SJSA1 (cell line): ENCODE measurements at regions not wholly inside any gene's neighbourhood (a gene's known extent, or its start where the extent isn't known, plus 50 kb on each side); places are given as distances from the start of the nearest gene placed in this dataset.
A peak's percentile ranks its signal among the peaks of the same experiment; 100 is the strongest.

Source experiments
- DNase-seq, 2 experiments: peaks; one replicate each; pipeline ENCODE4 v3.0.0-alpha.2; 2015 to 2020; ENCODE audit warnings: low spot score in 2 of 2, low read depth in 1 of 2
- H3K27ac ChIP-seq: fragments of 250-450 bp; sonication (Bioruptor Pico); 2 replicates; pipeline ENCODE4 v1.5.1; 2020; ENCODE audit warnings: mild to moderate bottlenecking, moderate library complexity
- H3K27me3 ChIP-seq: fragments of 250-450 bp; sonication (Bioruptor Pico); replicated peaks from 2 replicates; pipeline ENCODE4 v1.5.1; 2020; ENCODE audit warnings: mild to moderate bottlenecking, moderate library complexity
- H3K36me3 ChIP-seq: fragments of 250-450 bp; sonication (Bioruptor Pico); 2 replicates; pipeline ENCODE4 v1.5.1; 2020; ENCODE audit warnings: mild to moderate bottlenecking
- H3K4me1 ChIP-seq: fragments of 250-450 bp; sonication (Bioruptor Pico); replicated peaks from 2 replicates; pipeline ENCODE4 v1.6.1; 2021; ENCODE audit warnings: mild to moderate bottlenecking
- H3K4me3 ChIP-seq: fragments of 250-450 bp; sonication (Bioruptor Pico); 2 replicates; pipeline ENCODE4 v1.5.1; 2020; ENCODE audit warnings: mild to moderate bottlenecking
- H3K9me3 ChIP-seq: fragments of 250-450 bp; sonication (Bioruptor Pico); replicated peaks from 2 replicates; pipeline ENCODE4 v1.5.1; 2020; ENCODE audit warnings: mild to moderate bottlenecking

- Histone ChIP-seq H3K4me3 (no peak overlapping the region), H3K4me1 (no peaks in the 10 kb centered on the region), H3K36me3 (no peaks in the 10 kb centered on the region), H3K27me3 (no peaks in the 10 kb centered on the region), H3K27ac (no peak overlapping the region), H3K9me3 (no peaks in the 10 kb centered on the region)
- DNase-seq = no peak
Observed at GRCh38 chr11:122512688-122513087, 142.8 kb upstream of the UBASH3B start.

- Histone ChIP-seq H3K36me3 (no peaks in the 10 kb centered on the region), H3K27ac (no peak overlapping the region), H3K4me1 (no peaks in the 10 kb centered on the region), H3K27me3 (no peaks in the 10 kb centered on the region), H3K4me3 (no peak overlapping the region), H3K9me3 (no peaks in the 10 kb centered on the region)
- no peak for DNase-seq
Observed at GRCh38 chr11:122509899-122510298, 145.6 kb upstream of the UBASH3B start.

- DNase-seq = no peak
- Histone ChIP-seq H3K4me3 (no peak overlapping the region), H3K27ac (no peak overlapping the region), H3K4me1 (no peaks in the 10 kb centered on the region), H3K9me3 (no peaks in the 10 kb centered on the region), H3K36me3 (no peaks in the 10 kb centered on the region), H3K27me3 (no peaks in the 10 kb centered on the region)
Observed at GRCh38 chr11:122509091-122509490, 146.4 kb upstream of the UBASH3B start.

- Histone ChIP-seq H3K27ac (no peak overlapping the region), H3K4me3 (no peak overlapping the region), H3K9me3 (no peaks in the 10 kb centered on the region), H3K36me3 (no peaks in the 10 kb centered on the region), H3K27me3 (no peaks in the 10 kb centered on the region), H3K4me1 (no peaks in the 10 kb centered on the region)
- DNase-seq = peak; percentile 36 to 52
Observed at GRCh38 chr11:122505304-122506006, 150.1 kb upstream of the UBASH3B start.

GRCh38 chr11:122494221-122494620 lies 161.3 kb upstream of the UBASH3B start:
- no peak overlapping the region for H3K4me3 ChIP-seq
- no peaks in the 10 kb centered on the region for H3K4me1 ChIP-seq
- no peaks in the 10 kb centered on the region for H3K36me3 ChIP-seq
- H3K27me3 ChIP-seq = no peaks in the 10 kb centered on the region
- no peak overlapping the region for H3K27ac ChIP-seq
- no peaks in the 10 kb centered on the region for H3K9me3 ChIP-seq
- no peak for DNase-seq

GRCh38 chr11:122491509-122491908 lies 164.0 kb upstream of the UBASH3B start:
- Histone ChIP-seq H3K9me3 (no peaks in the 10 kb centered on the region), H3K4me3 (no peak overlapping the region), H3K27me3 (no peaks in the 10 kb centered on the region), H3K27ac (no peak overlapping the region), H3K4me1 (no peaks in the 10 kb centered on the region), H3K36me3 (no peaks in the 10 kb centered on the region)
- no peak for DNase-seq

- no peak overlapping the region for H3K4me3 ChIP-seq
- H3K27me3 ChIP-seq = no peaks in the 10 kb centered on the region
- H3K4me1 ChIP-seq = no peaks in the 10 kb centered on the region
- DNase-seq = no peak
- no peak overlapping the region for H3K27ac ChIP-seq
- no peaks in the 10 kb centered on the region for H3K36me3 ChIP-seq
- H3K9me3 ChIP-seq = no peaks in the 10 kb centered on the region
Observed at GRCh38 chr11:122488892-122489706, 166.4 kb upstream of the UBASH3B start.

GRCh38 chr11:122487669-122488068 lies 167.9 kb upstream of the UBASH3B start:
- Histone ChIP-seq H3K4me1 (no peaks in the 10 kb centered on the region), H3K36me3 (no peaks in the 10 kb centered on the region), H3K4me3 (no peak overlapping the region), H3K27me3 (no peaks in the 10 kb centered on the region), H3K27ac (no peak overlapping the region), H3K9me3 (no peaks in the 10 kb centered on the region)
- no peak for DNase-seq

- no peak for DNase-seq
- Histone ChIP-seq H3K9me3 (no peaks in the 10 kb centered on the region), H3K27ac (no peak overlapping the region), H3K4me1 (no peaks in the 10 kb centered on the region), H3K4me3 (no peak overlapping the region), H3K36me3 (no peaks in the 10 kb centered on the region), H3K27me3 (no peaks in the 10 kb centered on the region)
Observed at GRCh38 chr11:122486793-122487495, 168.6 kb upstream of the UBASH3B start.

GRCh38 chr11:122478986-122479385 lies 176.5 kb upstream of the UBASH3B start:
- no peaks in the 10 kb centered on the region for H3K27me3 ChIP-seq
- no peaks in the 10 kb centered on the region for H3K36me3 ChIP-seq
- DNase-seq = no peak
- H3K4me3 ChIP-seq = no peak overlapping the region
- H3K27ac ChIP-seq = no peak overlapping the region
- H3K9me3 ChIP-seq = no peaks in the 10 kb centered on the region
- H3K4me1 ChIP-seq = no peaks in the 10 kb centered on the region

GRCh38 chr11:122468965-122469364 lies 186.6 kb upstream of the UBASH3B start:
- Histone ChIP-seq H3K27ac (no peak overlapping the region), H3K4me3 (no peak overlapping the region), H3K9me3 (no peaks in the 10 kb centered on the region), H3K27me3 (no peaks in the 10 kb centered on the region), H3K4me1 (no peaks in the 10 kb centered on the region), H3K36me3 (no peaks in the 10 kb centered on the region)
- DNase-seq = no peak

- no peak overlapping the region for H3K27ac ChIP-seq
- no peak overlapping the region for H3K4me3 ChIP-seq
- H3K36me3 ChIP-seq = no peaks in the 10 kb centered on the region
- no peak for DNase-seq
- no peaks in the 10 kb centered on the region for H3K27me3 ChIP-seq
- no peaks in the 10 kb centered on the region for H3K4me1 ChIP-seq
- no peaks in the 10 kb centered on the region for H3K9me3 ChIP-seq
Observed at GRCh38 chr11:122463530-122463929, 192.0 kb upstream of the UBASH3B start.

GRCh38 chr11:122459064-122459463 lies 196.5 kb upstream of the UBASH3B start:
- Histone ChIP-seq H3K4me3 (no peak overlapping the region), H3K27ac (no peak overlapping the region), H3K27me3 (no peaks in the 10 kb centered on the region), H3K36me3 (no peaks in the 10 kb centered on the region), H3K4me1 (no peaks in the 10 kb centered on the region), H3K9me3 (no peaks in the 10 kb centered on the region)
- DNase-seq = no peak

- no peaks in the 10 kb centered on the region for H3K9me3 ChIP-seq
- no peak for DNase-seq
- H3K27ac ChIP-seq = no peak overlapping the region
- no peak overlapping the region for H3K4me3 ChIP-seq
- H3K27me3 ChIP-seq = no peaks in the 10 kb centered on the region
- H3K4me1 ChIP-seq = no peaks in the 10 kb centered on the region
- H3K36me3 ChIP-seq = no peaks in the 10 kb centered on the region
Observed at GRCh38 chr11:122453586-122453985, 201.9 kb upstream of the UBASH3B start.
